H1 (cell line): ENCODE measurements at regions not wholly inside any gene's neighbourhood (a gene's known extent, or its start where the extent isn't known, plus 50 kb on each side); places are given as distances from the start of the nearest gene placed in this dataset.

Source experiments
- CTCF ChIA-PET: fragments of 300-600 bp; sonication (Branson Sonifier 250); formaldehyde crosslinking; loops from one replicate; lab custom pipeline; 2021; ENCODE audit not compliant: partially characterized antibody; lab: Charles Lee
- POLR2A ChIA-PET: fragments of 300-600 bp; sonication (Branson Sonifier 250); formaldehyde crosslinking; loops from one replicate; lab custom pipeline; 2021; ENCODE audit warnings: inconsistent platforms; ENCODE audit not compliant: partially characterized antibody; lab: Charles Lee
- DNase-seq, 2 experiments: peaks; one replicate each; pipeline versions ENCODE4 v3.0.0 to v3.0.0-alpha.2; 2010 to 2022; ENCODE audit warnings: low spot score in 2 of 2, low read depth in 1 of 2, mixed read lengths in 1 of 2
- FAIRE-seq: peaks from 2 replicates; lab custom pipeline; 2011; peaks lifted over from hg19 to GRCh38; lab: Jason Lieb, UNC
- H2AFZ ChIP-seq: 2 replicates; pipeline ENCODE4 v1.8.1; 2012; ENCODE audit warnings: low read length, inconsistent platforms
- H2AK5ac ChIP-seq: 2 replicates; pipeline ENCODE4 v1.6.1; 2013; ENCODE audit warnings: low read depth, low read length
- H2BK120ac ChIP-seq: replicated peaks from 2 replicates; pipeline ENCODE3; 2013; ENCODE audit warnings: low read depth, low read length, inconsistent platforms
- H2BK12ac ChIP-seq: 2 replicates; pipeline ENCODE4 v1.6.1; 2013; ENCODE audit warnings: low read depth, low read length
- H2BK15ac ChIP-seq: 2 replicates; pipeline ENCODE4 v1.6.1; 2013; ENCODE audit warnings: low read length
- H2BK20ac ChIP-seq: 2 replicates; pipeline ENCODE4 v1.6.1; 2013; ENCODE audit warnings: low read length
- H2BK5ac ChIP-seq: 2 replicates; pipeline ENCODE4 v1.6.1; 2013; ENCODE audit warnings: low read depth, low read length
- H3K14ac ChIP-seq: 2 replicates; pipeline ENCODE4 v1.6.1; 2013; ENCODE audit warnings: inconsistent platforms; ENCODE audit not compliant: insufficient read length
- H3K18ac ChIP-seq: 2 replicates; pipeline ENCODE4 v1.6.1; 2013; ENCODE audit warnings: low read length; ENCODE audit errors: extremely low read depth
- H3K23ac ChIP-seq: 2 replicates; pipeline ENCODE4 v1.6.1; 2013; ENCODE audit warnings: inconsistent platforms; ENCODE audit not compliant: insufficient read length
- H3K23me2 ChIP-seq: 2 replicates; pipeline ENCODE4 v1.6.1; 2013; ENCODE audit warnings: low read depth, low read length
- H3K27ac ChIP-seq: 2 replicates; pipeline ENCODE4 v1.6.1; 2011; ENCODE audit warnings: low read depth, low read length, inconsistent platforms
- H3K27me3 ChIP-seq, 4 experiments: replicated peaks in 1 of 4; 1 replicate in 1 of 4; 2 replicates in 3 of 4; pipeline versions ENCODE4 v1.6.1 to v1.8.1; 2011 to 2013; ENCODE audit warnings: low read length in 3 of 4, mild to moderate bottlenecking in 3 of 4, inconsistent platforms in 2 of 4, mixed read lengths in 2 of 4, moderate library complexity in 1 of 4; ENCODE audit not compliant: control insufficient read depth in 3 of 4, insufficient read depth in 3 of 4; ENCODE audit errors: extremely low read depth in 1 of 4
- H3K36me3 ChIP-seq, 4 experiments: 2 replicates each; pipeline versions ENCODE4 v1.6.1 to v1.8.1; 2011 to 2013; ENCODE audit warnings: mild to moderate bottlenecking in 4 of 4, low read length in 3 of 4, moderate library complexity in 2 of 4, control low read depth in 1 of 4, inconsistent platforms in 1 of 4; ENCODE audit not compliant: insufficient read depth in 4 of 4, control insufficient read depth in 2 of 4
- H3K4ac ChIP-seq: replicated peaks from 2 replicates; pipeline ENCODE3; 2013; ENCODE audit warnings: low read length, low read depth, mixed read lengths, inconsistent platforms; ENCODE audit not compliant: insufficient read length
- H3K4me1 ChIP-seq, 4 experiments: replicated peaks in 1 of 4; 1 replicate in 1 of 4; 2 replicates in 3 of 4; pipeline versions ENCODE4 v1.6.1 to v1.8.1; 2011 to 2013; ENCODE audit warnings: low read length in 3 of 4, inconsistent platforms in 2 of 4, mixed read lengths in 1 of 4; ENCODE audit not compliant: insufficient read depth in 4 of 4, control insufficient read depth in 3 of 4
- H3K4me2 ChIP-seq, 2 experiments: 2 replicates each; pipeline versions ENCODE4 v1.6.1 to v1.8.1; 2011 to 2013; ENCODE audit warnings: low read depth in 2 of 2, low read length in 2 of 2, control low read depth in 1 of 2, inconsistent platforms in 1 of 2, mild to moderate bottlenecking in 1 of 2; ENCODE audit not compliant: insufficient read depth in 1 of 2
- H3K4me3 ChIP-seq, 4 experiments: fragments of 200-600, 300-600 bp in 1 of 4; sonication (generic), shearing (Covaris generic), sonication (Bioruptor Twin) in 1 of 4; 2 replicates each; pipeline versions ENCODE4 v1.5.1 to v1.8.1; 2011 to 2016; ENCODE audit warnings: low read length in 4 of 4, low read depth in 3 of 4, control low read depth in 2 of 4, inconsistent platforms in 2 of 4, mild to moderate bottlenecking in 2 of 4, mixed read lengths in 1 of 4, moderate library complexity in 1 of 4; ENCODE audit not compliant: insufficient read depth in 2 of 4; ENCODE audit errors: extremely low read depth in 1 of 4
- H3K56ac ChIP-seq: replicated peaks from 2 replicates; pipeline ENCODE3; 2013; ENCODE audit warnings: low read depth, mild to moderate bottlenecking, mixed read lengths, low read length, inconsistent platforms; ENCODE audit not compliant: insufficient read length
- H3K79me1 ChIP-seq: 2 replicates; pipeline ENCODE4 v1.6.1; 2013; ENCODE audit warnings: low read depth, low read length, control low read depth
- H3K79me2 ChIP-seq, 2 experiments: 2 replicates each; pipeline versions ENCODE4 v1.6.1 to v1.8.1; 2012 to 2013; ENCODE audit warnings: low read length in 2 of 2, mild to moderate bottlenecking in 2 of 2, inconsistent platforms in 1 of 2; ENCODE audit not compliant: insufficient read depth in 2 of 2, control insufficient read depth in 1 of 2
- H3K9ac ChIP-seq, 4 experiments: replicated peaks in 1 of 4; 1 replicate in 1 of 4; 2 replicates in 3 of 4; pipeline versions ENCODE4 v1.6.1 to v1.8.1; 2011 to 2013; ENCODE audit warnings: low read depth in 3 of 4, low read length in 3 of 4, control low read depth in 2 of 4, mild to moderate bottlenecking in 2 of 4, moderate library complexity in 2 of 4, inconsistent platforms in 1 of 4; ENCODE audit errors: extremely low read depth in 1 of 4
- H3K9me3 ChIP-seq, 2 experiments: 2 replicates each; pipeline versions ENCODE4 v1.6.1 to v1.8.1; 2012 to 2013; ENCODE audit warnings: mild to moderate bottlenecking in 2 of 2, moderate library complexity in 2 of 2, control low read depth in 1 of 2, inconsistent platforms in 1 of 2, low read depth in 1 of 2, low read length in 1 of 2, mixed read lengths in 1 of 2; ENCODE audit not compliant: insufficient read depth in 2 of 2
- H4K20me1 ChIP-seq, 2 experiments: replicated peaks in 1 of 2; 2 replicates each; pipeline versions ENCODE3 to v1.8.1; 2011 to 2013; ENCODE audit warnings: inconsistent platforms in 2 of 2, low read length in 2 of 2, mild to moderate bottlenecking in 1 of 2; ENCODE audit not compliant: insufficient read depth in 2 of 2, control insufficient read depth in 1 of 2
- H4K5ac ChIP-seq: 2 replicates; pipeline ENCODE4 v1.6.1; 2013; ENCODE audit warnings: low read length, low read depth, mixed read lengths, inconsistent platforms; ENCODE audit not compliant: insufficient read length
- H4K8ac ChIP-seq: 2 replicates; pipeline ENCODE4 v1.8.0; 2013; ENCODE audit warnings: mild to moderate bottlenecking, moderate library complexity, low read length, inconsistent platforms; ENCODE audit not compliant: insufficient read depth; ENCODE audit errors: extremely low read depth
- H4K91ac ChIP-seq: replicated peaks from 2 replicates; pipeline ENCODE3; 2013; ENCODE audit warnings: low read length, mixed read lengths, inconsistent platforms; ENCODE audit not compliant: insufficient read length
- NANOG ChIP-seq: IDR thresholded peaks from 2 replicates; pipeline ENCODE4 v1.6.1; 2011; ENCODE audit warnings: low read length, low read depth, mild to moderate bottlenecking, inconsistent platforms; ENCODE audit not compliant: insufficient read depth, poor library complexity, severe bottlenecking
- POLR2A ChIP-seq, 2 experiments: IDR thresholded peaks; 1 replicate in 1 of 2; 2 replicates in 1 of 2; pipeline ENCODE4 v1.6.1; 2011; ENCODE audit warnings: low read depth in 2 of 2, low read length in 2 of 2, mild to moderate bottlenecking in 2 of 2; ENCODE audit errors: control extremely low read depth in 1 of 2
- SIX5 ChIP-seq: IDR thresholded peaks from 2 replicates; pipeline ENCODE4 v1.6.1; 2011; ENCODE audit warnings: mild to moderate bottlenecking, low read depth, low read length
- TF ChIP-seq, protein P1 (sequence below): IDR thresholded peaks from 2 replicates; pipeline ENCODE4 v1.6.1; 2011; ENCODE audit warnings: low read depth, mild to moderate bottlenecking, low read length; ENCODE audit not compliant: insufficient read depth

DNA sequence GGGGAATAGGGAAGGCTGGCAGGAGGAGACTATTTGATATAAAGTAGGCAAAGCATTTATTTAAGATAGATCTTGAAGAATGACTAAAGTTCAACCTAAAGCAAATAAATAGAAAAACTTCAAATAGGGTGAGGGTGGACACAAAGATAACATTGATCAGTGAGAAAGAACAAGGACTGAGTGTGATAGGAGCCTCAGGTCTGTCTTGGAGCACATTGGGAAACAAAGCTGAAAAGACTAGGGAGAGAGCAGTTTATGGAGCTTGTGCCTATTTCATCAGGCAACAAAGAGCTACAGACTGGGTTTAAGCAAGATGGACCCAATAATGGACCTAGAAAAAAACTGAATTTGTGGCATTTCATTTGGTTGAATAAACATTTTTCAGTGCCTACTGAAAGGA is 425.6 kb downstream of the SMARCA1 start:
- Histone ChIP-seq H3K4me1 (peaks cover 0 to 4% (median 0%) of the 10 kb centered on the region in 4 experiments; a peak in 2 of 7 replicates), H2BK20ac (no peak overlapping the region), H4K20me1 (no peaks in the 10 kb centered on the region), H3K36me3 (no peaks in the 10 kb centered on the region), H3K9me3 (no peaks in the 10 kb centered on the region), H3K79me2 (peaks cover 0 to 16% of the 10 kb centered on the region in 2 experiments; a peak in 1 of 4 replicates), H3K23me2 (no peaks in the 10 kb centered on the region), H3K79me1 (no peaks in the 10 kb centered on the region), H2AK5ac (no peak overlapping the region), H3K18ac (no peak overlapping the region), H3K23ac (no peak overlapping the region), H2BK12ac (no peak overlapping the region), H3K27ac (no peak overlapping the region), H3K27me3 (no peaks in the 10 kb centered on the region), H4K5ac (no peak overlapping the region), H4K91ac (no peak overlapping the region), H3K4ac (no peak overlapping the region), H2BK5ac (no peak overlapping the region), H3K56ac (no peak overlapping the region), H4K8ac (no peak overlapping the region), H2AFZ (no peak overlapping the region), H3K4me2 (no peak overlapping the region), H3K4me3 (no peak overlapping the region), H3K9ac (no peak overlapping the region), H3K14ac (no peak overlapping the region), H2BK120ac (no peak overlapping the region), H2BK15ac (no peak overlapping the region)
- FAIRE-seq (no peak), DNase-seq (no peak)
- ChIA-PET CTCF (interaction anchor here (0.6 kb wide), 1 partner anchor 584 kb away, joined by 3 read pairs; no protein-coding TSS in a partner anchor), POLR2A (interaction anchor here (0.8 kb wide), 1 partner anchor 12 kb away, joined by 3 read pairs; no protein-coding TSS in a partner anchor)
- TF ChIP-seq, protein P1, sequence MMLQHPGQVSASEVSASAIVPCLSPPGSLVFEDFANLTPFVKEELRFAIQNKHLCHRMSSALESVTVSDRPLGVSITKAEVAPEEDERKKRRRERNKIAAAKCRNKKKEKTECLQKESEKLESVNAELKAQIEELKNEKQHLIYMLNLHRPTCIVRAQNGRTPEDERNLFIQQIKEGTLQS = no peak
- TF ChIP-seq SIX5 = no peak
- no peak for TF ChIP-seq NANOG
- no peak for TF ChIP-seq POLR2A (IDR thresholded peaks at IDR 0.05; ENCODE audit: control extremely low read depth in 1 of 2, low read depth in 2 of 2, low read length in 2 of 2)
